DMS153 treated with DMSO at 0.1 percent for 48 hours (cell line): ENCODE measurements at regions not wholly inside any gene's neighbourhood (a gene's known extent, or its start where the extent isn't known, plus 50 kb on each side); places are given as distances from the start of the nearest gene placed in this dataset.
"Not testable (repeated sequence)": the region's sequence is repeated elsewhere in the genome, so short reads cannot be mapped to it uniquely, and the experiment has no call there.

Source experiments
- DNase-seq: peaks from one replicate; lab custom pipeline; 2025; ENCODE audit not compliant: unreplicated experiment; lab: John Stamatoyannopoulos, UW

DNA sequence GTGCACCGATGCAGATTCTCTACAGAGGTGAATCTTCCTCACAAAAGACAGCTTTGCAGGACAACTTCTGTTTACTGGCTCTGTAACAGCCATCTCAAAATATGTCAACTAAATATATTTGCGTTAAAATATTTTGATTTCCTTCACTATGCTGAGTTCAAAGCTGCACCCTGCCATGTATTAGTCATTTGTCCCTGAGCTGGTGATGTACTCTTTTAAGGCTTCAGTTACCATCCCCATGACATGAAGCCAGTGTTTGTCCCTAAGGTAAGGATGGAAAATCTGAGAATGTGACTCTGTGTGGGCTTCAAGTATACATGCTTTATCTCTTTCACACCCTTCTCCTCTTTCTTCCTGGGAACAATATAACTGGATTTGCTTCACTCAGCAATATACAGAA, 70.2 kb upstream of the BTG3 start:
- DNase-seq, result no peak

DNA sequence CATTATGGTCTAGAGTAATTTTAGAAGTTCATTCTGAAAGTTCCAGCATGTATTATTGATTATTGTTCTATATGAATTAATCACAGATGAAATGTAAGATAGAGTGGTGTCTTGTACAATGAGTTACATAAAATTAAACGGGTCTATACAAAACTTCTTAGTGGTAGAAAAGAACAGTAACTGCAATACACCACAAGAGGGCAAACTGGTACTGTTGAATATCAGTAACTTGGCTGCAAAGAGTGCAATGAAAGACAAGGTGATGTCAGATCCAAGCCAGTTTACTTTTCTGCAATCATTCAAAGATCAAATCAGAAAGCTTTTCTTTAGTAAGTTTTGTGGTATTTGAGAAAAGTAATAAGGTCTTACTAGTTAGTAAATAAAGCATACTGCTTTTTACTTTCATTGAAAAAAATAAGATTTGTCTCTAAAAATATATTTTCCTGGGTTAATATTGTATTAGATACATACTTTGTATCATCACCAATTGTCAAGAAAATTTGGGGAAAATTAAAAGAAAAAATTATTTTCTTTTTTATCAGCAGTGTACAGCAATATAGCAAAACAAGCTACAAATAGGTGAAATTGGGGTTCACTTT, 66.4 kb upstream of the BTG3 start:
- DNase-seq, result peak; percentile 60

DNA sequence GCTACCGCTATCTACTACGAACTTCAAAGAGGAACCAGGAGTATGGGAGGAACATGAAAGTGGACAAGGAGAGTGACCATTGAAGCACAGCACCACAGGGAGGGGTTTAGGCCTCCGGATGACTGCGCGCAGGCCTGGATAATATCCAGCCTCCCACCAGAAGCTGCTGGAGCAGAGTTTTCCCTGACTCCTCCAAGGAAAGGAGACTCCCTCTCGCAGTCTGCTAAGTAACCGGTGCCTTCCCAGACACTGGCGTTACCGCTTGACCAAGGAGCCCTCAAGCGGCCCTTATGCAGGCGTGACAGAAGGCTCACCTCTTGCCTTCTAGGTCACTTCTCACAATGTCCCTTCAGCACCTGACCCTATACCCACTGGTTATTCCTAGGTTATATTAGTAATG, 64.2 kb upstream of the BTG3 start:
- DNase-seq, result not testable (repeated sequence)

DNA sequence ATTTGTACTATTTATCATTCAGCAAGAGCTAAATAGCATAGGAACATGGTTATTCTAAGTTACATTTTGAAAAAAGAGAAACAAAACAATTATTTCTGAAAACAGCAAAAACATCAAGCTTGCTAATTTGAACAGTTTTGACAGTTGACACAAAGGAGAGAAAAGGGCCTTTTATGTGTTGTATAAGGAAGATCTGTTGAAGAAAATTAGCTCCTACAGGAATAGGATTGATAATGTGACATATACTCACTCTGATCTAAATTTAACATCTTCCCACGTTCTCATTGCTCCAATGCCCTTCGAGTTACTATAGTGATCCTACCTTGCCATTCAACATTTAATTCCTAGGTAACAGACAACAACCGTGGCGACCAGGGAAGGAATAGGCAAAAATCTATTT, 61.4 kb upstream of the BTG3 start:
- no peak for DNase-seq

DNA sequence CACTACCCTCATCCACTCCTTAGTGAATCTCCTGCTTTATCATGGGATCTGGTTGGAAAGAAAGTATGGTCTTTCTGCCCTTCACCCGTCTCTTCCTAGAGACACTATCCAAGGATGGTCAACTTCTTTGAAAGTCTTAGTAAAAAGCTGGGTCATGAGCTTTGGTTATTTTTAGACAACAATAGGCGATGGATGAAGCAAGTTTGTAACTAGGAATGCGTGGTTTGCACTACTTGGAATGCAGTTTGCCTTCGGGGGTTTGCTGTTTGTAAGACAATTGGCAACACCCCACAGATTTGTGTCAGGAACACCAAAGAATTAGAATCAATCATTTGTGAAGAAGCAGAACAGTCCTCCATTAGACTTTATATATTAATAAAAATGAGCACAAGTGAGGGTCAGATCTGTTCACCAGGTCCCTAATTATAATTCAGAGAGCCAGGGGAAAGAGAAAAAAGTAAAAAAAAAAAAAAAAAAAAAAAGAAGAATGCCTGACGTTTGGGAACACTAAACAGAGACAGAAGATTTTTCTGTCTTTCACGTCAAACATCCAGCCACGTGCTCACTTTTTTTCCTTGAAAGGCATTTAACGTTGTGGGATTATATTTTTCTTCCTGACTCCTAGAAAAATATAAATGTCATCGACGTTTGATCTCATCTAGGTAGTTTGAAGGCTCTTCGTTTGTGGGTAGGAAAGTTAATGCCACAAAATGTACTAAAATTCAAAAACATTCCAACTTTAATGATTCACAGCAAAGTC, 60.7 kb upstream of the BTG3 start:
- no peak for DNase-seq

DNA sequence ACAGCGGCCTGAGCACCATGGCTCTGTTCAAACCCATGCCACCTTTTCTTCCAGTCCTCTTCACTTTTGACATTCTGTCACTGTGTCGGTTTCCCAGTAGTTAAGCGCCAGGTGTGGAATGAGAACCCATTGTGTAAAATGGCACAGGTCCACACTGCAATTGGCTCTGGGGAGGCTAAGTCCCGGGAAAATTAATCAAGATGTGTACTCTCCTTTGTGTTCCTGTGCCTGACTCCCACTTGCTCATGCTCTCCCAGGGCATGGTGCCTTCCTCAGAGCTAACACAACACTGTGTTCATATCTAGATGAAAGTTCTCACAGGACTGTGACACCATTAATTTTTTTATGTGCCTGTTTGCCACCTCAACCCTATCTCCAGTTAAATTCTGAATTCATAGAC, 59.0 kb upstream of the BTG3 start:
- DNase-seq, result no peak

DNA sequence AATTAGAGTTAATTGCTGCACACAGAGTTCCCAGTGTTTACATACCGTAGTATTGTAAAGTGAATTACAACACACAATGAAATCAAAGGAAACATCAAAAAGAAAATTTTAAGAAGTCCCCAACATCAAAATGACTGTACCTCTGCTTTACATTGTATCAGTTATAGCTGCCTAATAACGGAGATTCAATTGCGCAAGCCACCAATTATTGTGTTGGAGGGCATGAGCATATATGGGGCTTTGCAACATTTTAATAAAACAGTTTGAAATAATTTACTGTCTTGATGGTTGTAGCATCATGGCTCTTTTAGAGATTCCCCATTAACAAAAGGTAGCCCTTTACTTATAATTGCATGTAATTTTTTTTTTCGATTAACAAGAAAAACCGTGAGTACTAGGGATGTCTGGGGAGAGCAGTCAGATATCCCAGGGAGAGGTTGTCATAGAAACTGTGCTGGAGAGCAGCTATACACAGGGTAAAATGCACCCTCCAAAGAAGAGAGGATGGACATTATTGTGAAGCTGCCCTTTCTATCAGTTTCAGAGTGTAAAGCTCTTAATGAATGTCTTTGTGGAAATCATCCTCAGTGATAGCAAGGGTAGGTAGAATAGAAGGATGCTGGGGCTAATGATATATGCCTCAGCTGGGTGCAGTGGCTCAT, 55.9 kb upstream of the BTG3 start:
- DNase-seq, result no peak

DNA sequence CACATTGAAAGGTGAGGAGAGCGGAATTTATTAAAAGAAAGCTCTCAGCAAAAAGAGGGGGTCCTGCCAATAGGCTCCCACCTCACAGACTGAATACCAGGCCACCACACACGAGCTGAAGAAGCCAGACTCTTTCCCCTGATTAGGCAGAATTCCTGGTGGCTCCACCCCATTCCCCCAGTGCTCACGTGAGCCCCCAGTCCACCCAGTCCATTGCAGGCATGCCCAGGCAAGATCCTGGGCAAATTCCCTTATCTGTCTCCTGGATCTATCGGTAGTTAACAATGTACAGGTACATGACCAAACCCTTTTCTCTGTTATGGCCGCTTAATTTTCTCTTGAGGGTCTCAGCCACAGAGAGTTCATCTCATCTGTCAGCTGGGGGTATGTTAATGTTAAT, 54.6 kb upstream of the BTG3 start:
- DNase-seq, result no peak
